Esophagus squamous epithelium (tissue), 5 donors: ENCODE measurements at regions not wholly inside any gene's neighbourhood (a gene's known extent, or its start where the extent isn't known, plus 50 kb on each side); places are given as distances from the start of the nearest gene placed in this dataset.

Experiments used
- DNase-seq: peaks from one replicate; lab custom pipeline; 2025; lab: John Stamatoyannopoulos, UW
- H3K27ac ChIP-seq, 4 donors: fragments of 200-600 bp; sonication (generic); one replicate each; pipeline ENCODE4 v1.5.1; 2016 to 2019; ENCODE audit warnings: mild to moderate bottlenecking in 1 of 4
- H3K27me3 ChIP-seq, 4 donors: fragments of 200-600 bp; sonication (generic); 1 replicate in 3 of 4; 2 replicates in 1 of 4; pipeline versions ENCODE4 v1.5.1 to v1.6.0; 2017 to 2021; ENCODE audit warnings: antibody characterized with exemption in 1 of 4
- H3K36me3 ChIP-seq, 3 donors: fragments of 200-600 bp; sonication (generic); one replicate each; pipeline ENCODE4 v1.5.1; 2016 to 2019
- H3K4me1 ChIP-seq, 3 donors: fragments of 200-600 bp; sonication (generic); one replicate each; pipeline ENCODE4 v1.5.1; 2017 to 2019
- H3K4me3 ChIP-seq, 4 donors: fragments of 200-600 bp; sonication (generic); 1 replicate in 3 of 4; 2 replicates in 1 of 4; pipeline ENCODE4 v1.5.1; 2016 to 2019; ENCODE audit warnings: mild to moderate bottlenecking in 2 of 4, moderate library complexity in 1 of 4
- H3K9me3 ChIP-seq, 3 donors: fragments of 200-600 bp; sonication (generic); one replicate each; pipeline ENCODE4 v1.5.1; 2016 to 2019
- POLR2A ChIP-seq, 4 donors: fragments of 450-650 bp; IDR thresholded peaks; one replicate each; pipeline ENCODE4 v1.6.1; 2017; ENCODE audit warnings: antibody characterized with exemption in 4 of 4, mild to moderate bottlenecking in 4 of 4, moderate library complexity in 3 of 4
- WGBS, 2 donors: methylation state at CpG; one replicate each; pipeline ENCODE4 v1.1.5; 2018; 5-methylcytosine and 5-hydroxymethylcytosine counted together
- intact Hi-C: fragments of 100-400 bp; cut with DNase I; formaldehyde crosslinking; loops from one replicate; pipeline ENCODE4 v1.15.0; 2022
- TF ChIP-seq, protein P1 (sequence below), 6 experiments: fragments of 450-650 bp in 4 of 6; fragments of 200-600 bp in 2 of 6; sonication (generic) in 2 of 6; IDR thresholded peaks; one replicate each; pipeline ENCODE4 v1.5.1; 2016 to 2019; ENCODE audit warnings: antibody characterized with exemption in 6 of 6, mild to moderate bottlenecking in 4 of 6, moderate library complexity in 4 of 6
- donor health status: DM: yes; HTN: yes; CAD: no.

- intact Hi-C loops = no loop called here
- DNase-seq = no peak
- no peak overlapping the region for H3K4me3 ChIP-seq
- H3K36me3 ChIP-seq = no peaks in the 10 kb centered on the region
- WGBS, 2 donors = 58 to 71% methylated on average over 3 of the region's 3 CpGs
- no peaks in the 10 kb centered on the region for H3K27me3 ChIP-seq
- no peaks in the 10 kb centered on the region for H3K9me3 ChIP-seq
- H3K4me1 ChIP-seq = no peaks in the 10 kb centered on the region
- TF ChIP-seq, protein P1, sequence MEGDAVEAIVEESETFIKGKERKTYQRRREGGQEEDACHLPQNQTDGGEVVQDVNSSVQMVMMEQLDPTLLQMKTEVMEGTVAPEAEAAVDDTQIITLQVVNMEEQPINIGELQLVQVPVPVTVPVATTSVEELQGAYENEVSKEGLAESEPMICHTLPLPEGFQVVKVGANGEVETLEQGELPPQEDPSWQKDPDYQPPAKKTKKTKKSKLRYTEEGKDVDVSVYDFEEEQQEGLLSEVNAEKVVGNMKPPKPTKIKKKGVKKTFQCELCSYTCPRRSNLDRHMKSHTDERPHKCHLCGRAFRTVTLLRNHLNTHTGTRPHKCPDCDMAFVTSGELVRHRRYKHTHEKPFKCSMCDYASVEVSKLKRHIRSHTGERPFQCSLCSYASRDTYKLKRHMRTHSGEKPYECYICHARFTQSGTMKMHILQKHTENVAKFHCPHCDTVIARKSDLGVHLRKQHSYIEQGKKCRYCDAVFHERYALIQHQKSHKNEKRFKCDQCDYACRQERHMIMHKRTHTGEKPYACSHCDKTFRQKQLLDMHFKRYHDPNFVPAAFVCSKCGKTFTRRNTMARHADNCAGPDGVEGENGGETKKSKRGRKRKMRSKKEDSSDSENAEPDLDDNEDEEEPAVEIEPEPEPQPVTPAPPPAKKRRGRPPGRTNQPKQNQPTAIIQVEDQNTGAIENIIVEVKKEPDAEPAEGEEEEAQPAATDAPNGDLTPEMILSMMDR (IDR thresholded peaks at IDR 0.05) = no peak
- no peak for TF ChIP-seq POLR2A (IDR thresholded peaks at IDR 0.05)
- no peak overlapping the region for H3K27ac ChIP-seq
Observed at GRCh38 chr18:44041553-44041952, 639.1 kb upstream of the SETBP1 start.

GRCh38 chr18:44041961-44042360 is 638.7 kb upstream of the SETBP1 start:
- H3K27me3 ChIP-seq = no peaks in the 10 kb centered on the region
- no peak overlapping the region for H3K4me3 ChIP-seq
- no peaks in the 10 kb centered on the region for H3K9me3 ChIP-seq
- H3K27ac ChIP-seq = no peak overlapping the region
- no peaks in the 10 kb centered on the region for H3K4me1 ChIP-seq
- H3K36me3 ChIP-seq = no peaks in the 10 kb centered on the region
- intact Hi-C loops = no loop called here
- 68 to 70% methylated on average over 4 of the region's 4 CpGs for WGBS, 2 donors
- no peak for DNase-seq
- TF ChIP-seq POLR2A (IDR thresholded peaks at IDR 0.05) = no peak

DNA sequence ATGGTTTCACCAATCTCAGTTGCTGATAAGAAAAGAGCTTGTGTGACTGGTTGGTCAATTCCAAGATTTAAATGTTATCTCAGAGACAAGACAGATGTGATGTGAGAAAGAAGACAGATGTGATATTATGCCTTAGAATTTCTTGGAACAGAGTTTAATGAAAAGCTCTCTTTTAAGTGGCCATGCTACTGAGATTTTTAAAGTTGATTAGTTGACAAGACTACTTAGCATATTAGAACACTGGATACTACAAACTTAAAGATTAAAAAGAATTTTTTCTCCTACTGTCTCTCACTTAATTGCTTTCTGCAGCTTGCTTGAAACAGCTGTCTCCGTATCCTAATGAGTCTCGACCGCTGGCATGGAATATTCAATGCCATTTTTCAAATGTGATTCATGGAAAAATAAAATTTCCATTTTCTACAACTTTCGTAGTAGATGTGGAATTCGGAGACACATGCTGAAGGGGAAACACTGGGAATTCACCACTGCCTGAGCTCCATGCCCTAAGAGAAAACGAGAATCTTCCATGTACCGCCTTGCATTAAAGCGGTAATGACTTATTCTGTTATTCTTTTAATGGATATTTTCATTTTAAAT is 634.2 kb upstream of the SETBP1 start:
- no peak for TF ChIP-seq POLR2A (IDR thresholded peaks at IDR 0.05)
- TF ChIP-seq, protein P1 (IDR thresholded peaks at IDR 0.05) = no peak
- Histone ChIP-seq H3K9me3 (no peaks in the 10 kb centered on the region), H3K36me3 (no peaks in the 10 kb centered on the region), H3K4me1 (no peaks in the 10 kb centered on the region), H3K27ac (no peak overlapping the region), H3K4me3 (no peak overlapping the region), H3K27me3 (no peaks in the 10 kb centered on the region)
- WGBS, 2 donors = 77 to 80% methylated on average over 8 of the region's 8 CpGs
- no peak for DNase-seq
- intact Hi-C loops = no loop called here

- Histone ChIP-seq H3K9me3 (no peaks in the 10 kb centered on the region), H3K27me3 (no peaks in the 10 kb centered on the region), H3K4me1 (no peaks in the 10 kb centered on the region), H3K27ac (no peak overlapping the region), H3K4me3 (no peak overlapping the region), H3K36me3 (no peaks in the 10 kb centered on the region)
- 90% methylated on average over 3 of the region's 3 CpGs for WGBS, 2 donors
- intact Hi-C loops = no loop called here
- no peak for DNase-seq
- TF ChIP-seq, protein P1 (IDR thresholded peaks at IDR 0.05) = no peak
Observed at GRCh38 chr18:44047585-44047984, 633.1 kb upstream of the SETBP1 start.

- intact Hi-C loops = no loop called here
- no peak for DNase-seq
- no peak for TF ChIP-seq POLR2A (IDR thresholded peaks at IDR 0.05)
- TF ChIP-seq, protein P1 (IDR thresholded peaks at IDR 0.05) = no peak
- H3K27me3 ChIP-seq = no peaks in the 10 kb centered on the region
- no peaks in the 10 kb centered on the region for H3K36me3 ChIP-seq
- WGBS, 2 donors = 71 to 78% methylated on average over 3 of the region's 3 CpGs
- no peak overlapping the region for H3K4me3 ChIP-seq
- H3K27ac ChIP-seq = no peak overlapping the region
- H3K9me3 ChIP-seq = no peaks in the 10 kb centered on the region
- no peaks in the 10 kb centered on the region for H3K4me1 ChIP-seq
Observed at GRCh38 chr18:44048435-44048834, 632.3 kb upstream of the SETBP1 start.

DNA sequence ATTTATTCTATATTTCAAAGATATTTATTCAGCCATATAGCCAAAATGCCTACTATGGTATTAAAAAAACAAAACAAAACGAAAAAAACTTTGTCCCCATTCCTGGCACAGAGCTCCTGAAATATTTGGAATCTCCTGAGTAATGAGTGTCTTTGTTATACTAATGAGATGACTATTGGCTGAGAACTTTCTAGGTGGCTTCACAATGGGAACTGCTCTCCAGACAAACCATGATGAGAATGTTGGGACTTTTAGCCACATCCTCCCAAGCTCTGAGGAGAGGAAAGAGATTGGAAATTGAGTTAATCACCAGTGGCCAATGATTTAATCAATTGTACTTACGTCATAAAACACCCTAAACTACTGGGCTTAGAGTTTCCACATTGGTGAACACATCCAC is 631.8 kb upstream of the SETBP1 start:
- Histone ChIP-seq H3K36me3 (no peaks in the 10 kb centered on the region), H3K9me3 (no peaks in the 10 kb centered on the region), H3K27ac (no peak overlapping the region), H3K27me3 (no peaks in the 10 kb centered on the region), H3K4me1 (no peaks in the 10 kb centered on the region), H3K4me3 (no peak overlapping the region)
- TF ChIP-seq, protein P1 (IDR thresholded peaks at IDR 0.05) = no peak
- no peak for TF ChIP-seq POLR2A (IDR thresholded peaks at IDR 0.05)
- WGBS, 2 donors = 51 to 58% methylated on average over 2 of the region's 2 CpGs
- intact Hi-C loops = no loop called here
- DNase-seq = no peak
